Lung (tissue), 11 donors: ENCODE measurements at regions not wholly inside any gene's neighbourhood (a gene's known extent, or its start where the extent isn't known, plus 50 kb on each side); places are given as distances from the start of the nearest gene placed in this dataset.

ENCODE experiments used
- ATAC-seq: fragments of 200-7000 bp; cut with Tn5 transposase; one replicate; pipeline ENCODE4 v1.9.1; 2020; ENCODE audit warnings: moderate number of reproducible peaks; ENCODE audit not compliant: insufficient read depth, low FRiP score
- DNase-seq, 3 donors: peaks; one replicate each; pipeline ENCODE4 v3.0.0-alpha.2; 2013 to 2017
- H3K27ac ChIP-seq, 2 donors: one replicate each; pipeline ENCODE4 v1.5.1; 2013; ENCODE audit warnings: mild to moderate bottlenecking in 2 of 2, moderate library complexity in 2 of 2, control low read depth in 1 of 2, inconsistent platforms in 1 of 2, low read depth in 1 of 2, low read length in 1 of 2
- H3K27me3 ChIP-seq, 3 donors: one replicate each; pipeline ENCODE4 v1.5.1; 2013; ENCODE audit warnings: low read length in 2 of 3; ENCODE audit not compliant: control insufficient read depth in 3 of 3, insufficient read depth in 3 of 3
- H3K36me3 ChIP-seq, 4 donors: one replicate each; pipeline ENCODE4 v1.5.1; 2013; ENCODE audit warnings: low read length in 4 of 4, mild to moderate bottlenecking in 1 of 4, moderate library complexity in 1 of 4; ENCODE audit not compliant: control insufficient read depth in 4 of 4, insufficient read depth in 4 of 4
- H3K4me1 ChIP-seq, 5 donors: one replicate each; pipeline ENCODE4 v1.5.1; 2013; ENCODE audit warnings: low read length in 5 of 5, mild to moderate bottlenecking in 2 of 5, moderate library complexity in 1 of 5; ENCODE audit not compliant: control insufficient read depth in 5 of 5, insufficient read depth in 5 of 5
- H3K4me3 ChIP-seq: one replicate; pipeline ENCODE4 v1.5.1; 2013; ENCODE audit warnings: mild to moderate bottlenecking, control low read depth, moderate library complexity
- H3K9ac ChIP-seq, 2 donors: one replicate each; pipeline ENCODE4 v1.5.1; 2013; ENCODE audit warnings: low read length in 2 of 2, control low read depth in 1 of 2; ENCODE audit not compliant: insufficient read depth in 1 of 2
- H3K9me3 ChIP-seq, 4 donors: one replicate each; pipeline ENCODE4 v1.5.1; 2013; ENCODE audit warnings: low read length in 3 of 4, mild to moderate bottlenecking in 1 of 4, moderate library complexity in 1 of 4; ENCODE audit not compliant: control insufficient read depth in 4 of 4, insufficient read depth in 3 of 4
- WGBS, 2 donors: extraction: QIAGEN DNeasy Blood & Tissue Kit; methylation state at CpG; one replicate each; pipeline ENCODE4 v1.1.7; 2013; 5-methylcytosine and 5-hydroxymethylcytosine counted together
- TF ChIP-seq, protein P1 (sequence below): IDR thresholded peaks from 2 replicates; pipeline ENCODE4 v1.5.1; 2012; ENCODE audit warnings: mild to moderate bottlenecking; ENCODE audit errors: control extremely low read depth, extremely low read depth
- donor health status: control.
- donor health status: control.
- donor health status: Bipolar disorder and iron deficiency.
- donor health status: healthy.
- donor health status: DM: yes; HTN: yes; CAD: no.

DNA sequence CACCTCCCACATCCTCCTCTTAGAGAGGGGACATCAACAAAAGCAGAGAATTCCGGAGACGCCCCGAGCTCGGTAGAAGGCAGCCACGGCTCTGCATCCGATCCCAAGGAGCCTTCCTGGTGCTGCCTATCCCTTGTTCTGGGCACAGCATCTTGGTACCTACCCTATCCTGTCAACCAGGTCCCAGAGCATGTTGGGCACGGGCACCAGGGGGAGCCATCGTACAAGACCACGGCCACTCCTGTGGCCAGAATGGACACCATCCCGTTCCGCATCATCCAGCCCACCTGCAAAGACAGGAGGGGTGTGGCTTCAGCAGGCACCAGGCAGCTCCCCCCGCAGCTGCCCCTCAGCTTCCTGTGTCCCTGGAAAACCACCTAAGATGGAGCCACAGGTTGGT is 62.7 kb upstream of the ZNF354A start:
- no peaks in the 10 kb centered on the region for H3K27me3 ChIP-seq
- H3K4me1 ChIP-seq: no peaks in the 10 kb centered on the region
- DNase-seq (peak; percentile 22 to 39 (median 24)), ATAC-seq (no peak)
- H3K9me3 ChIP-seq: peaks cover 0 to 3% (median 0%) of the 10 kb centered on the region in 4 donors
- TF ChIP-seq, protein P1, sequence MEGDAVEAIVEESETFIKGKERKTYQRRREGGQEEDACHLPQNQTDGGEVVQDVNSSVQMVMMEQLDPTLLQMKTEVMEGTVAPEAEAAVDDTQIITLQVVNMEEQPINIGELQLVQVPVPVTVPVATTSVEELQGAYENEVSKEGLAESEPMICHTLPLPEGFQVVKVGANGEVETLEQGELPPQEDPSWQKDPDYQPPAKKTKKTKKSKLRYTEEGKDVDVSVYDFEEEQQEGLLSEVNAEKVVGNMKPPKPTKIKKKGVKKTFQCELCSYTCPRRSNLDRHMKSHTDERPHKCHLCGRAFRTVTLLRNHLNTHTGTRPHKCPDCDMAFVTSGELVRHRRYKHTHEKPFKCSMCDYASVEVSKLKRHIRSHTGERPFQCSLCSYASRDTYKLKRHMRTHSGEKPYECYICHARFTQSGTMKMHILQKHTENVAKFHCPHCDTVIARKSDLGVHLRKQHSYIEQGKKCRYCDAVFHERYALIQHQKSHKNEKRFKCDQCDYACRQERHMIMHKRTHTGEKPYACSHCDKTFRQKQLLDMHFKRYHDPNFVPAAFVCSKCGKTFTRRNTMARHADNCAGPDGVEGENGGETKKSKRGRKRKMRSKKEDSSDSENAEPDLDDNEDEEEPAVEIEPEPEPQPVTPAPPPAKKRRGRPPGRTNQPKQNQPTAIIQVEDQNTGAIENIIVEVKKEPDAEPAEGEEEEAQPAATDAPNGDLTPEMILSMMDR: no peak
- H3K27ac ChIP-seq: no peak overlapping the region
- no peak overlapping the region for H3K4me3 ChIP-seq
- no peak overlapping the region for H3K9ac ChIP-seq
- 62 to 63% methylated on average over 12 of the region's 12 CpGs for WGBS, 2 donors
- no peaks in the 10 kb centered on the region for H3K36me3 ChIP-seq

- Histone ChIP-seq H3K9ac (no peak overlapping the region), H3K9me3 (peaks cover 0 to 3% (median 0%) of the 10 kb centered on the region in 4 donors), H3K27ac (no peak overlapping the region), H3K36me3 (no peaks in the 10 kb centered on the region), H3K27me3 (no peaks in the 10 kb centered on the region), H3K4me3 (no peak overlapping the region), H3K4me1 (no peaks in the 10 kb centered on the region)
- ATAC-seq (no peak), DNase-seq (no peak)
- WGBS, 2 donors: 76 to 94% methylated on average over 6 of the region's 6 CpGs
- TF ChIP-seq, protein P1: no peak
Measured at GRCh38 chr5:178791976-178792375, 61.5 kb upstream of the ZNF354A start.

GRCh38 chr5:178790371-178790770 is 59.9 kb upstream of the ZNF354A start:
- no peak for ATAC-seq
- Histone ChIP-seq H3K36me3 (no peaks in the 10 kb centered on the region), H3K9me3 (peaks cover 0 to 3% (median 0%) of the 10 kb centered on the region in 4 donors), H3K4me3 (no peak overlapping the region), H3K27me3 (no peaks in the 10 kb centered on the region), H3K27ac (no peak overlapping the region), H3K4me1 (no peaks in the 10 kb centered on the region), H3K9ac (no peak overlapping the region)
- 72 to 79% methylated on average over 11 of the region's 11 CpGs for WGBS, 2 donors
- TF ChIP-seq, protein P1: no peak
- no peak for DNase-seq

GRCh38 chr5:178788381-178789085 is 58.1 kb upstream of the ZNF354A start:
- ATAC-seq (no peak), DNase-seq (no peak)
- H3K4me3 ChIP-seq: no peak overlapping the region
- H3K4me1 ChIP-seq: no peaks in the 10 kb centered on the region
- WGBS, 2 donors: 81% methylated on average over 21 of the region's 21 CpGs
- no peaks in the 10 kb centered on the region for H3K36me3 ChIP-seq
- H3K9ac ChIP-seq: no peak overlapping the region
- H3K9me3 ChIP-seq: peaks cover 0 to 3% (median 0%) of the 10 kb centered on the region in 4 donors
- TF ChIP-seq, protein P1: no peak
- no peak overlapping the region for H3K27ac ChIP-seq
- no peaks in the 10 kb centered on the region for H3K27me3 ChIP-seq
